ENCODE measurements at regions not wholly inside any gene's neighbourhood (a gene's known extent, or its start where the extent isn't known, plus 50 kb on each side); places are given as distances from the start of the nearest gene placed in this dataset.

- TF ChIP-seq CTCF (conservative IDR thresholded peaks at IDR 0.05; ENCODE audit: low read length) (no peak), EZH2phosphoT487 (IDR thresholded peaks at IDR 0.05; ENCODE audit: borderline replicate concordance) (no peak)
Measured at GRCh38 chr2:44884677-44885076, 56.8 kb upstream of the SIX3 start.

Measured in Loucy (cell line).